GM23248 (cell line): ENCODE measurements at regions not wholly inside any gene's neighbourhood (a gene's known extent, or its start where the extent isn't known, plus 50 kb on each side); places are given as distances from the start of the nearest gene placed in this dataset.

Source experiments
- DNase-seq: peaks from one replicate; pipeline ENCODE4 v3.0.0-alpha.2; 2015
- H2AFZ ChIP-seq: fragments of 200-600 bp; sonication (generic); 2 replicates; pipeline ENCODE4 v1.6.1; 2016; ENCODE audit warnings: antibody characterized with exemption
- H3F3A ChIP-seq: fragments of 200-600 bp; sonication (generic); 2 replicates; pipeline ENCODE4 v1.6.1; 2016; ENCODE audit warnings: mild to moderate bottlenecking, antibody characterized with exemption, mixed run types; ENCODE audit not compliant: insufficient read depth
- H3K27ac ChIP-seq: fragments of 200-600 bp; sonication (generic); 2 replicates; pipeline ENCODE4 v1.5.1; 2016; ENCODE audit warnings: mild to moderate bottlenecking
- H3K27me3 ChIP-seq: fragments of 200-600 bp; sonication (generic); replicated peaks from 2 replicates; pipeline ENCODE4 v1.6.1; 2016; ENCODE audit warnings: mild to moderate bottlenecking; ENCODE audit not compliant: insufficient read depth
- H3K36me3 ChIP-seq: fragments of 200-600 bp; sonication (generic); 2 replicates; pipeline ENCODE4 v1.6.1; 2016; ENCODE audit warnings: low read depth, mild to moderate bottlenecking
- H3K4me1 ChIP-seq: fragments of 200-600 bp; sonication (generic); 2 replicates; pipeline ENCODE4 v1.6.1; 2016; ENCODE audit warnings: mild to moderate bottlenecking; ENCODE audit not compliant: insufficient read depth
- H3K4me2 ChIP-seq: fragments of 200-600 bp; sonication (generic); one replicate; pipeline ENCODE4 v1.6.1; 2016; ENCODE audit warnings: mild to moderate bottlenecking; ENCODE audit not compliant: unreplicated experiment
- H3K4me3 ChIP-seq: fragments of 200-600 bp; sonication (generic); 2 replicates; pipeline ENCODE4 v1.5.1; 2016; ENCODE audit warnings: mild to moderate bottlenecking
- H3K79me2 ChIP-seq: fragments of 200-600 bp; sonication (generic); 2 replicates; pipeline ENCODE4 v1.6.1; 2016; ENCODE audit warnings: mild to moderate bottlenecking; ENCODE audit not compliant: insufficient read depth
- H3K9ac ChIP-seq: fragments of 200-600 bp; sonication (generic); 2 replicates; pipeline ENCODE4 v1.6.1; 2016; ENCODE audit warnings: mild to moderate bottlenecking
- H3K9me2 ChIP-seq: fragments of 200-600 bp; sonication (generic); 2 replicates; pipeline ENCODE4 v1.6.1; 2016; ENCODE audit warnings: mixed run types, mild to moderate bottlenecking, moderate library complexity; ENCODE audit not compliant: insufficient read depth
- H3K9me3 ChIP-seq: fragments of 200-600 bp; sonication (generic); one replicate; pipeline ENCODE4 v1.6.1; 2017; ENCODE audit warnings: low read depth
- H4K20me1 ChIP-seq: fragments of 200-600 bp; sonication (generic); 2 replicates; pipeline ENCODE4 v1.6.0; 2016; ENCODE audit not compliant: insufficient read depth
- EZH2 ChIP-seq: fragments of 200-600 bp; sonication (generic); IDR thresholded peaks from 2 replicates; pipeline ENCODE4 v1.6.1; 2018; ENCODE audit warnings: antibody characterized with exemption, mild to moderate bottlenecking; ENCODE audit not compliant: insufficient read depth, poor library complexity, severe bottlenecking
- EZH2phosphoT487 ChIP-seq: fragments of 200-600 bp; sonication (generic); IDR thresholded peaks from 2 replicates; pipeline ENCODE4 v1.6.1; 2018; ENCODE audit warnings: antibody characterized with exemption, moderate library complexity, mild to moderate bottlenecking, low read depth; ENCODE audit not compliant: insufficient read depth
- WGBS, 2 experiments: methylation state at CpG; one replicate each; pipeline ENCODE4 v1.1.6; 2015 to 2017; ENCODE audit warnings: low lambda C conversion rate in 2 of 2, low coverage in 1 of 2; ENCODE audit errors: missing lambda C conversion rate in 2 of 2; 5-methylcytosine and 5-hydroxymethylcytosine counted together
- in situ Hi-C: fragments of 300-500 bp; cut with MboI; formaldehyde crosslinking; loops from 2 replicates; pipeline ENCODE4 v1.15.0; 2020

DNA sequence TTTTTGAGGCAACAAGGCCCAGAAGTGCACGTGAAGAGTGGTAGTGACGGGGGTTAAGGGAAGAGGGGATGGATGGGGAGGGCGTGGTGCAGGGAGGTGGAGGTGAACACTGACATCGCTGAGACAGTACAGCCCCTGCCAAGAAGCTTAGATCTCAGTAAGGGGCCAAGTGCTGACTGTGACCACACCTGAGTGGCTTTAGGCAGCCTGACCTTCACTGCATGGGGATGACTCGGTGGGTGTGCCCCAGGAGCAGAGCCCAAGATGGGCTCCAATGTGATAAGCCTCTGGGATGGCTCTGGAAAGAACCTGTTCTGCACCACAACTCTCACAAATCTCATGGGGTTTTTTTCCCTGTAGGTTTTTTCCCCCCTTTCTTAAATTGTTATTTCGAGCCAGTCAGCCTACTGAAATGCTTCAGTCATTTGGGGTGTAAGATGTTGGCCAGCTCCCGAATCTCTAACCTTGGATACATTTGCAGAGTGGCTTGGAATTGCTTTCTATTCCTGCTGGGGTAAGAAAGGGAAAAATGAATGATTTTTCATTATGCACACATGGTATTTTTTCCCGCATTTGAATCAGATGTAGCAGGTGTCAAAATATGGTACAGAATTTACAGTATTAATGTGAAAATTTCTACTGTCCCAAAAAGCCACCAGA is 165.0 kb downstream of the TM9SF2 start:
- no peak overlapping the region for H3K4me3 ChIP-seq
- no peak for DNase-seq
- no peaks in the 10 kb centered on the region for H4K20me1 ChIP-seq
- no peaks in the 10 kb centered on the region for H3K9me3 ChIP-seq
- no peak overlapping the region for H3K27ac ChIP-seq
- H3K79me2 ChIP-seq = no peaks in the 10 kb centered on the region
- no peak for TF ChIP-seq EZH2phosphoT487
- TF ChIP-seq EZH2 = no peak
- in situ Hi-C loops = no loop called here
- 64% methylated on average over 8 of the region's 8 CpGs for WGBS, 2 experiments
- peaks cover 7% of the 10 kb centered on the region for H3K27me3 ChIP-seq
- H3F3A ChIP-seq = no peaks in the 10 kb centered on the region
- H3K4me2 ChIP-seq = no peak overlapping the region
- H2AFZ ChIP-seq = no peak overlapping the region
- no peak overlapping the region for H3K9ac ChIP-seq
- H3K9me2 ChIP-seq = no peaks in the 10 kb centered on the region
- H3K4me1 ChIP-seq = no peaks in the 10 kb centered on the region
- H3K36me3 ChIP-seq = no peaks in the 10 kb centered on the region

- Histone ChIP-seq H3K4me2 (no peak overlapping the region), H3K27ac (no peak overlapping the region), H3K27me3 (peaks cover 7% of the 10 kb centered on the region), H3K9ac (no peak overlapping the region), H3F3A (no peaks in the 10 kb centered on the region), H3K79me2 (no peaks in the 10 kb centered on the region), H3K4me3 (no peak overlapping the region), H2AFZ (no peak overlapping the region), H3K36me3 (no peaks in the 10 kb centered on the region), H3K9me2 (no peaks in the 10 kb centered on the region), H3K9me3 (no peaks in the 10 kb centered on the region), H4K20me1 (no peaks in the 10 kb centered on the region), H3K4me1 (no peaks in the 10 kb centered on the region)
- WGBS, 2 experiments = 90 to 93% methylated on average over 9 of the region's 9 CpGs
- in situ Hi-C loops = no loop called here
- TF ChIP-seq EZH2 = no peak
- no peak for TF ChIP-seq EZH2phosphoT487
- no peak for DNase-seq
Measured at GRCh38 chr13:99665711-99666110, 164.4 kb downstream of the TM9SF2 start.

- Histone ChIP-seq H3K4me1 (no peaks in the 10 kb centered on the region), H3K27me3 (peaks cover 7% of the 10 kb centered on the region), H3K4me2 (no peak overlapping the region), H3K36me3 (no peaks in the 10 kb centered on the region), H3K79me2 (no peaks in the 10 kb centered on the region), H3K27ac (no peak overlapping the region), H3K4me3 (no peak overlapping the region), H4K20me1 (no peaks in the 10 kb centered on the region), H3K9me2 (no peaks in the 10 kb centered on the region), H3K9me3 (no peaks in the 10 kb centered on the region), H3K9ac (no peak overlapping the region), H3F3A (no peaks in the 10 kb centered on the region), H2AFZ (no peak overlapping the region)
- TF ChIP-seq EZH2 = no peak
- in situ Hi-C loops = no loop called here
- 88 to 91% methylated on average over 2 of the region's 2 CpGs for WGBS, 2 experiments
- no peak for DNase-seq
Measured at GRCh38 chr13:99663908-99664307, 162.6 kb downstream of the TM9SF2 start.

- Histone ChIP-seq H3F3A (no peaks in the 10 kb centered on the region), H4K20me1 (no peaks in the 10 kb centered on the region), H3K4me3 (no peak overlapping the region), H3K27me3 (peaks cover 4% of the 10 kb centered on the region; the same call in 1 of the 2 replicates), H3K4me2 (no peak overlapping the region), H3K9me3 (no peaks in the 10 kb centered on the region), H3K9me2 (no peaks in the 10 kb centered on the region), H3K9ac (no peak overlapping the region), H3K4me1 (no peaks in the 10 kb centered on the region; the same call in 1 of the 2 replicates), H3K79me2 (no peaks in the 10 kb centered on the region), H2AFZ (no peak overlapping the region), H3K36me3 (no peaks in the 10 kb centered on the region), H3K27ac (no peak overlapping the region)
- 78 to 86% methylated on average over 10 of the region's 10 CpGs for WGBS, 2 experiments
- TF ChIP-seq EZH2 = no peak
- TF ChIP-seq EZH2phosphoT487 = no peak
- in situ Hi-C loops = no loop called here
- DNase-seq = no peak
Measured at GRCh38 chr13:99663185-99663825, 162.0 kb downstream of the TM9SF2 start.
